ENCODE measurements at regions not wholly inside any gene's neighbourhood (a gene's known extent, or its start where the extent isn't known, plus 50 kb on each side); places are given as distances from the start of the nearest gene placed in this dataset.

DNA sequence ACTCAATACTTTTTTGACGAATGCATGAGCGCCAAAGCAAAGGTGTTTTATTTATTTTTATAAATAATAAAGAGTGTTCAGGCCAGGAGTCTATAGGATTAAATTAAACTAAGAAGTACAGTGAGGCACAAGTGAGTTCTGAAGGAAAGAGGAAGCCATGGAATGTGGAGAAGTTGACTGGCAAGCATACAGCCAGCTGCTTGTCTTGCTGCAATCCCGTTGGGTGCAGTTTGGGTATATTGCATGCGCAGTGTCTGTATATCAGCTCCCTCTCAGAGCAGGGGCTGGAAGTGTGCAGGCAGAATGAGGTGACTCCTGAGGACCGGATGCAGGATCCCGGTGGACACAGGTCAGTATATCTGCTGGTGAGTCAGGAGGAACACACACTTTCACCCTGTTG is 315.6 kb downstream of the ZSWIM6 start:
- Histone ChIP-seq H3K36me3 (no peaks in the 10 kb centered on the region), H3K9me3 (no peaks in the 10 kb centered on the region), H3K4me3 (no peak overlapping the region), H3K27me3 (no peaks in the 10 kb centered on the region), H3K27ac (no peak overlapping the region), H3K4me1 (peaks cover 0 to 3% (median 0%) of the 10 kb centered on the region in 4 donors)
- intact Hi-C loops (cut with DNase I), result loop anchor here in 1 of 2 donors (10.0 kb wide), 1 partner anchor 313 kb away; the partner anchor contains the start of gene ZSWIM6
- DNase-seq (no peak), ATAC-seq (peak in 1 of 4 donors; percentile 15)
- TF ChIP-seq, protein P1, sequence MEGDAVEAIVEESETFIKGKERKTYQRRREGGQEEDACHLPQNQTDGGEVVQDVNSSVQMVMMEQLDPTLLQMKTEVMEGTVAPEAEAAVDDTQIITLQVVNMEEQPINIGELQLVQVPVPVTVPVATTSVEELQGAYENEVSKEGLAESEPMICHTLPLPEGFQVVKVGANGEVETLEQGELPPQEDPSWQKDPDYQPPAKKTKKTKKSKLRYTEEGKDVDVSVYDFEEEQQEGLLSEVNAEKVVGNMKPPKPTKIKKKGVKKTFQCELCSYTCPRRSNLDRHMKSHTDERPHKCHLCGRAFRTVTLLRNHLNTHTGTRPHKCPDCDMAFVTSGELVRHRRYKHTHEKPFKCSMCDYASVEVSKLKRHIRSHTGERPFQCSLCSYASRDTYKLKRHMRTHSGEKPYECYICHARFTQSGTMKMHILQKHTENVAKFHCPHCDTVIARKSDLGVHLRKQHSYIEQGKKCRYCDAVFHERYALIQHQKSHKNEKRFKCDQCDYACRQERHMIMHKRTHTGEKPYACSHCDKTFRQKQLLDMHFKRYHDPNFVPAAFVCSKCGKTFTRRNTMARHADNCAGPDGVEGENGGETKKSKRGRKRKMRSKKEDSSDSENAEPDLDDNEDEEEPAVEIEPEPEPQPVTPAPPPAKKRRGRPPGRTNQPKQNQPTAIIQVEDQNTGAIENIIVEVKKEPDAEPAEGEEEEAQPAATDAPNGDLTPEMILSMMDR (IDR thresholded peaks at IDR 0.05), result no peak
- no peak for TF ChIP-seq POLR2A (IDR thresholded peaks at IDR 0.05)
- WGBS (ENCODE audit: insufficient coverage, low coverage, low lambda C conversion rate, missing lambda C conversion rate), result 78% methylated on average over 5 of the region's 6 CpGs

DNA sequence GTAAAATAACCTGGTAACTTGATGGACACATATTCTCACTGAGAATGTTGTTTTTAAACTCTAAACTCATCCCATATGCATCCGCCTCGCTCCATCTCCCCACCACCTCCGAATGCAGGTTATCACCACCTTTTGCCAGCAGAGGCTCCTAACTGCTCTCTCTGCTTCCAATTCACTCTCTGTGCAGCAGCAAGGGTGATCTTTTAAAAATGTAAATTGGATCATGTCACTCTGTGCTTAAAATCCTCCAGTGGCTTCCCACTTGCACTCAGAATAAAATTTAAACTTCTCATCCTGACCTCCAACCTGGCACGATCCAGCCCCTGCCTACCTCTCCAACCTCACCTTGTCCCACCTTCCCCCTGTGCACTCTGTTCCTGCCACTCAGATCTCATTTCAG is 317.2 kb downstream of the ZSWIM6 start:
- no peak overlapping the region for H3K27ac ChIP-seq
- no peak for ATAC-seq
- no peaks in the 10 kb centered on the region for H3K36me3 ChIP-seq
- peaks cover 0 to 12% (median 0%) of the 10 kb centered on the region in 4 donors for H3K4me1 ChIP-seq
- WGBS (ENCODE audit: insufficient coverage, low coverage, low lambda C conversion rate, missing lambda C conversion rate), result 79% methylated on average over 4 of the region's 4 CpGs
- H3K27me3 ChIP-seq, result no peaks in the 10 kb centered on the region
- no peaks in the 10 kb centered on the region for H3K9me3 ChIP-seq
- H3K4me3 ChIP-seq, result no peak overlapping the region
- intact Hi-C loops (cut with DNase I), result loop anchor here in 1 of 2 donors (10.0 kb wide), 1 partner anchor 314 kb away; the partner anchor contains the start of gene ZSWIM6
- DNase-seq, result no peak
- TF ChIP-seq, protein P1 (IDR thresholded peaks at IDR 0.05), result no peak
- no peak for TF ChIP-seq POLR2A (IDR thresholded peaks at IDR 0.05)

DNA sequence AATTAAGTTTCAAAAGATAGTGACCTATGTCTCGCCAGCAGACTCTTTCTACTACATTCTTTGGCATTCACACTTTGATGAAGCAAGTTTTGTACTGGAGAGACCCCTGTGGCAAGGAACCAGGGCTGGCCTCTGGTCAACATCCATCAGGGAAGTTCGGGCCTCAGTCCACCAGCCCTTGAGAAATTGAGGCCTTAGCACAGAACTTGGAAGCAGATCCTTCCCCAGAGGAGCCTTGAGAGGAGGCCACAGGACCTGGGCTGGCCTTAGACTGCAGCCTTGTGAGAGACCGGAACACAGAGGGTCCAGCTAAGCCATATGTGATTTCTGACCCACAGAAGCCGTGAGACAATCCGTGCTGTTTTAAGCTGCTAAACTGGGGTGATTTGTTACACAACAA is 317.9 kb downstream of the ZSWIM6 start:
- WGBS (ENCODE audit: insufficient coverage, low coverage, low lambda C conversion rate, missing lambda C conversion rate), result 93% methylated on average over 4 of the region's 5 CpGs

DNA sequence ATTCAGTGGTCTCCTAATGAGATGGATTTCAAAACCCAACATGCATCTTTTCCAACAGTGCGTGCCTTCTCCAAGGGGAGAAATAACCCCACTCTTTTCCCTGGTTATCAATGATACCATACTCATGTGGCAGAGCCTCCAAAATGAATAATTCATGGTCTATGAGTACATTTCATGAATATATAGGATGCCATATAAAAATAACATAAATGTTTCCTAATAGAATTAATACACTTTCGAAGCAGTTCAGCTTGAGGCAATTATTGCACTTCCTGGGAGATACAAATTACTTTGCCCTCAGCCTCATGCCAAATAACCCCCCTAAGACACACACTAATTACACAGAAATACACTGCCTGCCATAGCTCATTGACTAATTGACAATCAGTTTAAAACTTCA is 318.6 kb downstream of the ZSWIM6 start:
- ATAC-seq (no peak), DNase-seq (no peak)
- Histone ChIP-seq H3K36me3 (no peaks in the 10 kb centered on the region), H3K4me3 (no peak overlapping the region), H3K27ac (no peak overlapping the region), H3K27me3 (no peaks in the 10 kb centered on the region), H3K4me1 (peaks cover 0 to 12% (median 0%) of the 10 kb centered on the region in 4 donors), H3K9me3 (no peaks in the 10 kb centered on the region)
- TF ChIP-seq POLR2A (IDR thresholded peaks at IDR 0.05), result no peak
- TF ChIP-seq, protein P1 (IDR thresholded peaks at IDR 0.05), result no peak
- intact Hi-C loops (cut with DNase I), result no loop called here
- WGBS (ENCODE audit: insufficient coverage, low coverage, low lambda C conversion rate, missing lambda C conversion rate), result 95% methylated on average over 2 of the region's 2 CpGs

More for the DNA sequence above, 317.9 kb downstream of the ZSWIM6 start:
- Histone ChIP-seq H3K4me1 (peaks cover 0 to 12% (median 0%) of the 10 kb centered on the region in 4 donors), H3K27me3 (no peaks in the 10 kb centered on the region), H3K9me3 (no peaks in the 10 kb centered on the region), H3K27ac (no peak overlapping the region), H3K4me3 (no peak overlapping the region), H3K36me3 (no peaks in the 10 kb centered on the region)
- DNase-seq (no peak), ATAC-seq (no peak)
- intact Hi-C loops (cut with DNase I), result loop anchor here in 1 of 2 donors (10.0 kb wide), 1 partner anchor 315 kb away; the partner anchor contains the start of gene ZSWIM6
- no peak for TF ChIP-seq POLR2A (IDR thresholded peaks at IDR 0.05)
- TF ChIP-seq, protein P1 (IDR thresholded peaks at IDR 0.05), result no peak
